Endothelial cell of umbilical vein (primary cell): ENCODE measurements at regions not wholly inside any gene's neighbourhood (a gene's known extent, or its start where the extent isn't known, plus 50 kb on each side); places are given as distances from the start of the nearest gene placed in this dataset.
A peak's percentile ranks its signal among the peaks of the same experiment; 100 is the strongest.

Experiments
- BruUV-seq: library from RNA; stranded (reverse); fragments of 400-500 nt; replicated peaks from 2 replicates; lab custom pipeline; 2021; lab: Mats Ljungman, UMichigan
- CTCF ChIA-PET: fragments of 300-600, 350-600 bp; sonication (Branson Sonifier 250); formaldehyde crosslinking; loops from one replicate; lab custom pipeline; 2021; ENCODE audit warnings: antibody characterized with exemption, inconsistent platforms; lab: Charles Lee
- POLR2A ChIA-PET: fragments of 300-600, 350-600 bp; sonication (Branson Sonifier 250); formaldehyde crosslinking; loops from one replicate; lab custom pipeline; 2021; ENCODE audit warnings: antibody characterized with exemption, inconsistent platforms; lab: Charles Lee
- DNase-seq: peaks from one replicate; pipeline ENCODE4 v3.0.0-alpha.2; 2011; ENCODE audit warnings: low read depth, low spot score
- FAIRE-seq: peaks from 2 replicates; lab custom pipeline; 2011; peaks lifted over from hg19 to GRCh38; lab: Jason Lieb, UNC
- H2AFZ ChIP-seq: 2 replicates; pipeline ENCODE4 v1.6.0; 2012; ENCODE audit warnings: low read depth, low read length, control low read depth, inconsistent platforms
- H3K27ac ChIP-seq: 2 replicates; pipeline ENCODE4 v1.5.1; 2011; ENCODE audit warnings: low read depth, mild to moderate bottlenecking, control low read depth, low read length, moderate library complexity; ENCODE audit not compliant: insufficient read depth
- H3K27me3 ChIP-seq, 2 experiments: 2 replicates each; pipeline versions ENCODE4 v1.6.0 to v1.6.1; 2011; ENCODE audit warnings: low read length in 2 of 2, mixed read lengths in 1 of 2; ENCODE audit not compliant: control insufficient read depth in 2 of 2, insufficient read depth in 2 of 2
- H3K36me3 ChIP-seq, 2 experiments: 2 replicates in 1 of 2; 3 replicates in 1 of 2; pipeline ENCODE4 v1.5.1; 2011; ENCODE audit warnings: low read length in 2 of 2, mild to moderate bottlenecking in 1 of 2, moderate library complexity in 1 of 2; ENCODE audit not compliant: control insufficient read depth in 2 of 2, insufficient read depth in 2 of 2; ENCODE audit errors: extremely low read depth in 1 of 2
- H3K4me1 ChIP-seq: 3 replicates; pipeline ENCODE4 v1.5.1; 2011; ENCODE audit warnings: mild to moderate bottlenecking, low read length; ENCODE audit not compliant: control insufficient read depth, insufficient read depth; ENCODE audit errors: extremely low read depth
- H3K4me2 ChIP-seq: 2 replicates; pipeline ENCODE4 v1.6.1; 2011; ENCODE audit warnings: low read length, control low read depth, mixed read lengths; ENCODE audit not compliant: insufficient read depth
- H3K4me3 ChIP-seq, 3 experiments: fragments of 200-600 bp in 1 of 3; sonication (generic), shearing (Covaris generic) in 1 of 3; replicated peaks in 1 of 3; 2 replicates each; pipeline ENCODE4 v1.5.1; 2011 to 2016; ENCODE audit warnings: control low read depth in 3 of 3, low read length in 3 of 3, mild to moderate bottlenecking in 2 of 3, inconsistent platforms in 1 of 3, low read depth in 1 of 3, moderate library complexity in 1 of 3; ENCODE audit not compliant: insufficient read depth in 1 of 3
- H3K79me2 ChIP-seq: 2 replicates; pipeline ENCODE4 v1.6.0; 2012; ENCODE audit warnings: low read length, inconsistent platforms; ENCODE audit not compliant: control insufficient read depth, insufficient read depth
- H3K9ac ChIP-seq: replicated peaks from 2 replicates; pipeline ENCODE3; 2011; ENCODE audit warnings: low read length, control low read depth; ENCODE audit not compliant: insufficient read depth; ENCODE audit errors: extremely low read depth
- H3K9me1 ChIP-seq: replicated peaks from 3 replicates; pipeline ENCODE4 v1.6.0; 2011; ENCODE audit warnings: mild to moderate bottlenecking, low read length; ENCODE audit not compliant: control insufficient read depth, insufficient read depth; ENCODE audit errors: extremely low read depth
- H3K9me3 ChIP-seq: replicated peaks from 2 replicates; pipeline ENCODE4 v1.5.1; 2012; ENCODE audit warnings: low read length, inconsistent platforms; ENCODE audit not compliant: control insufficient read depth, insufficient read depth
- H4K20me1 ChIP-seq: replicated peaks from 2 replicates; pipeline ENCODE3; 2011; ENCODE audit warnings: mild to moderate bottlenecking, low read length; ENCODE audit not compliant: control insufficient read depth, insufficient read depth; ENCODE audit errors: extremely low read depth
- EZH2 ChIP-seq: IDR thresholded peaks from 2 replicates; pipeline ENCODE4 v1.6.1; 2012; ENCODE audit warnings: borderline replicate concordance, low read depth, mild to moderate bottlenecking, moderate library complexity, low read length, inconsistent platforms; ENCODE audit not compliant: severe bottlenecking
- FOS ChIP-seq: IDR thresholded peaks from 2 replicates; pipeline ENCODE4 v1.6.1; 2011; ENCODE audit warnings: mild to moderate bottlenecking, low read length, moderate library complexity, borderline replicate concordance; ENCODE audit not compliant: insufficient read depth
- GATA2 ChIP-seq: IDR thresholded peaks from 2 replicates; pipeline ENCODE4 v1.7.0; 2011; ENCODE audit warnings: low read depth, mild to moderate bottlenecking, moderate library complexity, mixed read lengths, low read length; ENCODE audit not compliant: insufficient read length, insufficient read depth
- JUN ChIP-seq: IDR thresholded peaks from 2 replicates; pipeline ENCODE4 v1.6.1; 2011; ENCODE audit warnings: borderline replicate concordance, low read depth; ENCODE audit not compliant: insufficient read length, insufficient read depth
- MAX ChIP-seq: IDR thresholded peaks from 2 replicates; pipeline ENCODE4 v1.6.1; 2011; ENCODE audit not compliant: insufficient read depth, insufficient read length
- MYC ChIP-seq: IDR thresholded peaks from one replicate; pipeline ENCODE4 v1.6.1; 2011; ENCODE audit warnings: mild to moderate bottlenecking, low read depth, low read length
- POLR2A ChIP-seq: IDR thresholded peaks from 2 replicates; pipeline ENCODE4 v1.6.1; 2012; ENCODE audit warnings: low read depth, mild to moderate bottlenecking, control low read depth, low read length
- POLR2AphosphoS5 ChIP-seq: IDR thresholded peaks from 2 replicates; pipeline ENCODE4 v1.6.1; 2012; ENCODE audit warnings: low read depth, mild to moderate bottlenecking, control low read depth, low read length, moderate library complexity; ENCODE audit not compliant: insufficient read depth
- dilution Hi-C: fragments of 300-500 bp; cut with MboI; formaldehyde crosslinking; loops from one replicate; pipeline ENCODE4 v1.15.0; 2019; ENCODE audit warnings: low sequenced_read_pairs; ENCODE audit not compliant: extremely low pct_ligation_motif_present
- intact Hi-C: fragments of 100-400 bp; cut with micrococcal nuclease; formaldehyde crosslinking; loops from one replicate; pipeline ENCODE4 v1.10.0; 2022

- ChIA-PET POLR2A (no interaction called here), CTCF (interaction anchor here (1.2 to 1.7 kb wide), 6 partner anchors 9 to 19 kb away, joined by 3 to 6 read pairs (median 4); no protein-coding TSS in a partner anchor)
- dilution Hi-C loops: no loop called here
- FAIRE-seq: no peak
- H3K4me3 ChIP-seq: no peak overlapping the region
- no peaks in the 10 kb centered on the region for H3K4me1 ChIP-seq
- BruUV-seq: no TSS peak
- no peak for TF ChIP-seq POLR2A
- no peak for TF ChIP-seq POLR2AphosphoS5
- no peak for TF ChIP-seq EZH2
- no peak for TF ChIP-seq FOS
- TF ChIP-seq JUN: no peak
- DNase-seq: no peak
- H4K20me1 ChIP-seq: no peaks in the 10 kb centered on the region
- peaks cover 2 to 16% of the 10 kb centered on the region in 2 experiments for H3K27me3 ChIP-seq
- H3K79me2 ChIP-seq: no peaks in the 10 kb centered on the region
- no peaks in the 10 kb centered on the region for H3K9me3 ChIP-seq
- no peak overlapping the region for H3K4me2 ChIP-seq
- no peak overlapping the region for H3K27ac ChIP-seq
- H2AFZ ChIP-seq: no peak overlapping the region
- H3K36me3 ChIP-seq: no peaks in the 10 kb centered on the region
- no peaks in the 10 kb centered on the region for H3K9me1 ChIP-seq
- intact Hi-C loops: no loop called here
- H3K9ac ChIP-seq: no peak overlapping the region
Measured at GRCh38 chr15:70171256-70171886, 73.7 kb upstream of the TLE3 start.

- ChIA-PET CTCF (interaction anchor here (1.2 to 1.6 kb wide), 3 partner anchors 9 to 18 kb away, joined by 3 to 6 read pairs (median 4); no protein-coding TSS in a partner anchor), POLR2A (no interaction called here)
- H3K4me1 ChIP-seq: no peaks in the 10 kb centered on the region
- no TSS peak for BruUV-seq
- DNase-seq: peak; percentile 38
- no peaks in the 10 kb centered on the region for H3K36me3 ChIP-seq
- no peak overlapping the region for H3K4me3 ChIP-seq
- no peak overlapping the region for H3K4me2 ChIP-seq
- no peaks in the 10 kb centered on the region for H4K20me1 ChIP-seq
- H3K27me3 ChIP-seq: peaks cover 2 to 16% of the 10 kb centered on the region in 2 experiments
- H3K9me1 ChIP-seq: no peaks in the 10 kb centered on the region
- H3K9ac ChIP-seq: no peak overlapping the region
- no peaks in the 10 kb centered on the region for H3K79me2 ChIP-seq
- dilution Hi-C loops: no loop called here
- H3K9me3 ChIP-seq: no peaks in the 10 kb centered on the region
- intact Hi-C loops: no loop called here
- H2AFZ ChIP-seq: no peak overlapping the region
- TF ChIP-seq EZH2: no peak
- TF ChIP-seq MYC: no peak
- no peak for TF ChIP-seq JUN
- TF ChIP-seq GATA2: no peak
- TF ChIP-seq MAX: no peak
- H3K27ac ChIP-seq: no peak overlapping the region
- no peak for FAIRE-seq
Measured at GRCh38 chr15:70170096-70170699, 72.5 kb upstream of the TLE3 start.
